Liver (tissue), 8 donors: ENCODE measurements at regions not wholly inside any gene's neighbourhood (a gene's known extent, or its start where the extent isn't known, plus 50 kb on each side); places are given as distances from the start of the nearest gene placed in this dataset.

Experiments
- DNase-seq: peaks from one replicate; pipeline ENCODE4 v3.0.0-alpha.2; 2017; ENCODE audit warnings: low spot score
- H3K27ac ChIP-seq, 2 donors: one replicate each; pipeline ENCODE4 v1.7.0; 2013; ENCODE audit warnings: inconsistent platforms in 2 of 2, low read length in 2 of 2, control low read depth in 1 of 2, low read depth in 1 of 2, mild to moderate bottlenecking in 1 of 2
- H3K27me3 ChIP-seq, 4 donors: one replicate each; pipeline versions ENCODE4 v1.6.1 to v1.7.0; 2013; ENCODE audit warnings: low read length in 3 of 4, inconsistent platforms in 1 of 4, mild to moderate bottlenecking in 1 of 4, moderate library complexity in 1 of 4; ENCODE audit not compliant: control insufficient read depth in 4 of 4, insufficient read depth in 4 of 4
- H3K36me3 ChIP-seq, 4 donors: one replicate each; pipeline versions ENCODE4 v1.6.1 to v1.7.0; 2013; ENCODE audit warnings: low read length in 3 of 4, mild to moderate bottlenecking in 3 of 4, low read depth in 1 of 4, moderate library complexity in 1 of 4; ENCODE audit not compliant: control insufficient read depth in 4 of 4, insufficient read depth in 3 of 4
- H3K4me1 ChIP-seq, 4 donors: one replicate each; pipeline versions ENCODE4 v1.6.1 to v1.7.0; 2013; ENCODE audit warnings: low read length in 3 of 4, mild to moderate bottlenecking in 3 of 4, moderate library complexity in 1 of 4; ENCODE audit not compliant: control insufficient read depth in 4 of 4, insufficient read depth in 4 of 4
- H3K4me3 ChIP-seq, 3 donors: one replicate each; pipeline versions ENCODE4 v1.6.1 to v1.7.0; 2013; ENCODE audit warnings: low read length in 3 of 3, control low read depth in 1 of 3, low read depth in 1 of 3, mild to moderate bottlenecking in 1 of 3
- H3K9ac ChIP-seq, 2 donors: one replicate each; pipeline ENCODE4 v1.7.0; 2013; ENCODE audit warnings: low read length in 2 of 2, mild to moderate bottlenecking in 2 of 2, moderate library complexity in 2 of 2, control low read depth in 1 of 2, low read depth in 1 of 2
- H3K9me3 ChIP-seq, 4 donors: one replicate each; pipeline versions ENCODE4 v1.6.1 to v1.7.0; 2013; ENCODE audit warnings: low read length in 3 of 4; ENCODE audit not compliant: control insufficient read depth in 4 of 4
- ATF3 ChIP-seq: IDR thresholded peaks from 2 replicates; pipeline ENCODE4 v1.6.1; 2016; ENCODE audit warnings: antibody characterized with exemption
- CTCF ChIP-seq: fragments of 150-350 bp; IDR thresholded peaks from 2 replicates; pipeline ENCODE4 v1.5.1; 2017; ENCODE audit warnings: improper control_type of control experiment, low read depth, low read length; ENCODE audit not compliant: missing input control
- FOXA1 ChIP-seq: IDR thresholded peaks from 2 replicates; pipeline ENCODE4 v1.6.1; 2016; ENCODE audit warnings: antibody characterized with exemption
- FOXA2 ChIP-seq: IDR thresholded peaks from 2 replicates; pipeline ENCODE4 v1.6.1; 2016; ENCODE audit warnings: antibody characterized with exemption
- GABPA ChIP-seq, 2 donors: IDR thresholded peaks in 1 of 2; conservative IDR thresholded peaks in 1 of 2; 2 replicates each; pipeline ENCODE4 v1.6.1; 2016; ENCODE audit warnings: antibody characterized with exemption in 2 of 2, mild to moderate bottlenecking in 1 of 2, moderate library complexity in 1 of 2
- HNF4A ChIP-seq, 2 donors: conservative IDR thresholded peaks; 2 replicates each; pipeline ENCODE4 v1.6.1; 2016; ENCODE audit warnings: antibody characterized with exemption in 2 of 2, mild to moderate bottlenecking in 2 of 2
- HNF4G ChIP-seq: IDR thresholded peaks from 2 replicates; pipeline ENCODE4 v1.6.1; 2016; ENCODE audit warnings: antibody characterized with exemption
- NR2F2 ChIP-seq: IDR thresholded peaks from 2 replicates; pipeline ENCODE4 v1.6.1; 2016; ENCODE audit warnings: antibody characterized with exemption
- RAD21 ChIP-seq, 2 donors: IDR thresholded peaks; 2 replicates each; pipeline ENCODE4 v1.6.1; 2016; ENCODE audit warnings: antibody characterized with exemption in 2 of 2, mild to moderate bottlenecking in 2 of 2
- RXRA ChIP-seq, 2 donors: IDR thresholded peaks; 2 replicates each; pipeline ENCODE4 v1.6.1; 2017 to 2018; ENCODE audit warnings: antibody characterized with exemption in 2 of 2, mild to moderate bottlenecking in 1 of 2
- SP1 ChIP-seq: IDR thresholded peaks from 2 replicates; pipeline ENCODE4 v1.6.1; 2018; ENCODE audit warnings: antibody characterized with exemption, mild to moderate bottlenecking
- YY1 ChIP-seq: IDR thresholded peaks from 2 replicates; pipeline ENCODE4 v1.6.1; 2016; ENCODE audit warnings: antibody characterized with exemption, mild to moderate bottlenecking
- ZBTB33 ChIP-seq: IDR thresholded peaks from 2 replicates; pipeline ENCODE4 v1.6.1; 2016; ENCODE audit warnings: antibody characterized with exemption
- WGBS: extraction: QIAGEN DNeasy Blood & Tissue Kit; methylation state at CpG from one replicate; pipeline ENCODE4 v1.1.7; 2013; 5-methylcytosine and 5-hydroxymethylcytosine counted together
- donor health status: healthy.
- donor health status: healthy.
- donor health status: healthy.
- donor health status: healthy.
- donor health status: healthy.

GRCh38 chr16:80040413-80040812, 439.9 kb upstream of the MAF start:
- H3K27ac ChIP-seq: no peak overlapping the region
- no peak for DNase-seq
- no peak overlapping the region for H3K4me3 ChIP-seq
- no peaks in the 10 kb centered on the region for H3K27me3 ChIP-seq
- H3K9ac ChIP-seq: no peak overlapping the region
- no peaks in the 10 kb centered on the region for H3K9me3 ChIP-seq
- no peak for TF ChIP-seq RXRA (IDR thresholded peaks at IDR 0.05)
- TF ChIP-seq FOXA1: no peak
- no peak for TF ChIP-seq CTCF
- TF ChIP-seq SP1: no peak
- no peaks in the 10 kb centered on the region for H3K36me3 ChIP-seq
- H3K4me1 ChIP-seq: no peaks in the 10 kb centered on the region

GRCh38 chr16:80039777-80040176, 439.2 kb upstream of the MAF start:
- Histone ChIP-seq H3K27ac (no peak overlapping the region), H3K4me3 (no peak overlapping the region), H3K27me3 (no peaks in the 10 kb centered on the region), H3K36me3 (no peaks in the 10 kb centered on the region), H3K9me3 (no peaks in the 10 kb centered on the region), H3K9ac (no peak overlapping the region), H3K4me1 (no peaks in the 10 kb centered on the region)
- DNase-seq: no peak
- 81% methylated on average over 2 of the region's 2 CpGs for WGBS
- TF ChIP-seq RXRA (IDR thresholded peaks at IDR 0.05) (no peak), RAD21 (IDR thresholded peaks at IDR 0.05) (no peak), SP1 (no peak)

- no peak for DNase-seq
- no peak for TF ChIP-seq GABPA (IDR thresholded peaks at IDR 0.05 in 1 of 2, conservative IDR thresholded peaks at IDR 0.05 in 1 of 2)
- no peak for TF ChIP-seq ZBTB33
- no peak for TF ChIP-seq SP1
- TF ChIP-seq YY1: no peak
- no peak for TF ChIP-seq RAD21 (IDR thresholded peaks at IDR 0.05)
- TF ChIP-seq NR2F2: no peak
- no peak for TF ChIP-seq FOXA2
- no peak for TF ChIP-seq FOXA1
- TF ChIP-seq ATF3: no peak
- no peak for TF ChIP-seq RXRA (IDR thresholded peaks at IDR 0.05)
- TF ChIP-seq CTCF: no peak
- no peak for TF ChIP-seq HNF4G
- TF ChIP-seq HNF4A (conservative IDR thresholded peaks at IDR 0.05): no peak
- H3K9me3 ChIP-seq: no peaks in the 10 kb centered on the region
- no peaks in the 10 kb centered on the region for H3K27me3 ChIP-seq
- no peaks in the 10 kb centered on the region for H3K36me3 ChIP-seq
- WGBS: 85% methylated on average over 6 of the region's 6 CpGs
- H3K9ac ChIP-seq: no peak overlapping the region
- H3K4me1 ChIP-seq: no peaks in the 10 kb centered on the region
- no peak overlapping the region for H3K4me3 ChIP-seq
- H3K27ac ChIP-seq: no peak overlapping the region
These were observed 438.0 kb upstream of the MAF start for GRCh38 chr16:80038566-80038965.
